H1 (cell line): ENCODE measurements at regions not wholly inside any gene's neighbourhood (a gene's known extent, or its start where the extent isn't known, plus 50 kb on each side); places are given as distances from the start of the nearest gene placed in this dataset.

Experiments used
- CTCF ChIA-PET: fragments of 300-600 bp; sonication (Branson Sonifier 250); formaldehyde crosslinking; loops from one replicate; lab custom pipeline; 2021; ENCODE audit not compliant: partially characterized antibody; lab: Charles Lee
- POLR2A ChIA-PET: fragments of 300-600 bp; sonication (Branson Sonifier 250); formaldehyde crosslinking; loops from one replicate; lab custom pipeline; 2021; ENCODE audit warnings: inconsistent platforms; ENCODE audit not compliant: partially characterized antibody; lab: Charles Lee
- DNase-seq, 2 experiments: peaks; one replicate each; pipeline versions ENCODE4 v3.0.0 to v3.0.0-alpha.2; 2010 to 2022; ENCODE audit warnings: low spot score in 2 of 2, low read depth in 1 of 2, mixed read lengths in 1 of 2
- FAIRE-seq: peaks from 2 replicates; lab custom pipeline; 2011; peaks lifted over from hg19 to GRCh38; lab: Jason Lieb, UNC
- H2AFZ ChIP-seq: 2 replicates; pipeline ENCODE4 v1.8.1; 2012; ENCODE audit warnings: low read length, inconsistent platforms
- H2AK5ac ChIP-seq: 2 replicates; pipeline ENCODE4 v1.6.1; 2013; ENCODE audit warnings: low read depth, low read length
- H2BK120ac ChIP-seq: replicated peaks from 2 replicates; pipeline ENCODE3; 2013; ENCODE audit warnings: low read depth, low read length, inconsistent platforms
- H2BK12ac ChIP-seq: 2 replicates; pipeline ENCODE4 v1.6.1; 2013; ENCODE audit warnings: low read depth, low read length
- H2BK15ac ChIP-seq: 2 replicates; pipeline ENCODE4 v1.6.1; 2013; ENCODE audit warnings: low read length
- H2BK20ac ChIP-seq: 2 replicates; pipeline ENCODE4 v1.6.1; 2013; ENCODE audit warnings: low read length
- H2BK5ac ChIP-seq: 2 replicates; pipeline ENCODE4 v1.6.1; 2013; ENCODE audit warnings: low read depth, low read length
- H3K14ac ChIP-seq: 2 replicates; pipeline ENCODE4 v1.6.1; 2013; ENCODE audit warnings: inconsistent platforms; ENCODE audit not compliant: insufficient read length
- H3K18ac ChIP-seq: 2 replicates; pipeline ENCODE4 v1.6.1; 2013; ENCODE audit warnings: low read length; ENCODE audit errors: extremely low read depth
- H3K23ac ChIP-seq: 2 replicates; pipeline ENCODE4 v1.6.1; 2013; ENCODE audit warnings: inconsistent platforms; ENCODE audit not compliant: insufficient read length
- H3K23me2 ChIP-seq: 2 replicates; pipeline ENCODE4 v1.6.1; 2013; ENCODE audit warnings: low read depth, low read length
- H3K27ac ChIP-seq: 2 replicates; pipeline ENCODE4 v1.6.1; 2011; ENCODE audit warnings: low read depth, low read length, inconsistent platforms
- H3K27me3 ChIP-seq, 4 experiments: replicated peaks in 1 of 4; 1 replicate in 1 of 4; 2 replicates in 3 of 4; pipeline versions ENCODE4 v1.6.1 to v1.8.1; 2011 to 2013; ENCODE audit warnings: low read length in 3 of 4, mild to moderate bottlenecking in 3 of 4, inconsistent platforms in 2 of 4, mixed read lengths in 2 of 4, moderate library complexity in 1 of 4; ENCODE audit not compliant: control insufficient read depth in 3 of 4, insufficient read depth in 3 of 4; ENCODE audit errors: extremely low read depth in 1 of 4
- H3K36me3 ChIP-seq, 4 experiments: 2 replicates each; pipeline versions ENCODE4 v1.6.1 to v1.8.1; 2011 to 2013; ENCODE audit warnings: mild to moderate bottlenecking in 4 of 4, low read length in 3 of 4, moderate library complexity in 2 of 4, control low read depth in 1 of 4, inconsistent platforms in 1 of 4; ENCODE audit not compliant: insufficient read depth in 4 of 4, control insufficient read depth in 2 of 4
- H3K4ac ChIP-seq: replicated peaks from 2 replicates; pipeline ENCODE3; 2013; ENCODE audit warnings: low read length, low read depth, mixed read lengths, inconsistent platforms; ENCODE audit not compliant: insufficient read length
- H3K4me1 ChIP-seq, 4 experiments: replicated peaks in 1 of 4; 1 replicate in 1 of 4; 2 replicates in 3 of 4; pipeline versions ENCODE4 v1.6.1 to v1.8.1; 2011 to 2013; ENCODE audit warnings: low read length in 3 of 4, inconsistent platforms in 2 of 4, mixed read lengths in 1 of 4; ENCODE audit not compliant: insufficient read depth in 4 of 4, control insufficient read depth in 3 of 4
- H3K4me2 ChIP-seq, 2 experiments: 2 replicates each; pipeline versions ENCODE4 v1.6.1 to v1.8.1; 2011 to 2013; ENCODE audit warnings: low read depth in 2 of 2, low read length in 2 of 2, control low read depth in 1 of 2, inconsistent platforms in 1 of 2, mild to moderate bottlenecking in 1 of 2; ENCODE audit not compliant: insufficient read depth in 1 of 2
- H3K4me3 ChIP-seq, 4 experiments: fragments of 200-600, 300-600 bp in 1 of 4; sonication (generic), shearing (Covaris generic), sonication (Bioruptor Twin) in 1 of 4; 2 replicates each; pipeline versions ENCODE4 v1.5.1 to v1.8.1; 2011 to 2016; ENCODE audit warnings: low read length in 4 of 4, low read depth in 3 of 4, control low read depth in 2 of 4, inconsistent platforms in 2 of 4, mild to moderate bottlenecking in 2 of 4, mixed read lengths in 1 of 4, moderate library complexity in 1 of 4; ENCODE audit not compliant: insufficient read depth in 2 of 4; ENCODE audit errors: extremely low read depth in 1 of 4
- H3K56ac ChIP-seq: replicated peaks from 2 replicates; pipeline ENCODE3; 2013; ENCODE audit warnings: low read depth, mild to moderate bottlenecking, mixed read lengths, low read length, inconsistent platforms; ENCODE audit not compliant: insufficient read length
- H3K79me1 ChIP-seq: 2 replicates; pipeline ENCODE4 v1.6.1; 2013; ENCODE audit warnings: low read depth, low read length, control low read depth
- H3K79me2 ChIP-seq, 2 experiments: 2 replicates each; pipeline versions ENCODE4 v1.6.1 to v1.8.1; 2012 to 2013; ENCODE audit warnings: low read length in 2 of 2, mild to moderate bottlenecking in 2 of 2, inconsistent platforms in 1 of 2; ENCODE audit not compliant: insufficient read depth in 2 of 2, control insufficient read depth in 1 of 2
- H3K9ac ChIP-seq, 4 experiments: replicated peaks in 1 of 4; 1 replicate in 1 of 4; 2 replicates in 3 of 4; pipeline versions ENCODE4 v1.6.1 to v1.8.1; 2011 to 2013; ENCODE audit warnings: low read depth in 3 of 4, low read length in 3 of 4, control low read depth in 2 of 4, mild to moderate bottlenecking in 2 of 4, moderate library complexity in 2 of 4, inconsistent platforms in 1 of 4; ENCODE audit errors: extremely low read depth in 1 of 4
- H3K9me3 ChIP-seq, 2 experiments: 2 replicates each; pipeline versions ENCODE4 v1.6.1 to v1.8.1; 2012 to 2013; ENCODE audit warnings: mild to moderate bottlenecking in 2 of 2, moderate library complexity in 2 of 2, control low read depth in 1 of 2, inconsistent platforms in 1 of 2, low read depth in 1 of 2, low read length in 1 of 2, mixed read lengths in 1 of 2; ENCODE audit not compliant: insufficient read depth in 2 of 2
- H4K20me1 ChIP-seq, 2 experiments: replicated peaks in 1 of 2; 2 replicates each; pipeline versions ENCODE3 to v1.8.1; 2011 to 2013; ENCODE audit warnings: inconsistent platforms in 2 of 2, low read length in 2 of 2, mild to moderate bottlenecking in 1 of 2; ENCODE audit not compliant: insufficient read depth in 2 of 2, control insufficient read depth in 1 of 2
- H4K5ac ChIP-seq: 2 replicates; pipeline ENCODE4 v1.6.1; 2013; ENCODE audit warnings: low read length, low read depth, mixed read lengths, inconsistent platforms; ENCODE audit not compliant: insufficient read length
- H4K8ac ChIP-seq: 2 replicates; pipeline ENCODE4 v1.8.0; 2013; ENCODE audit warnings: mild to moderate bottlenecking, moderate library complexity, low read length, inconsistent platforms; ENCODE audit not compliant: insufficient read depth; ENCODE audit errors: extremely low read depth
- H4K91ac ChIP-seq: replicated peaks from 2 replicates; pipeline ENCODE3; 2013; ENCODE audit warnings: low read length, mixed read lengths, inconsistent platforms; ENCODE audit not compliant: insufficient read length
- ASH2L ChIP-seq: fragments of 200-600, 300-600 bp; sonication (generic); IDR thresholded peaks from one replicate; pipeline ENCODE4 v1.7.1; 2017; ENCODE audit warnings: low read length
- CREB1 ChIP-seq: IDR thresholded peaks from 2 replicates; pipeline ENCODE4 v1.6.1; 2012; ENCODE audit warnings: inconsistent platforms
- EP300 ChIP-seq, 2 experiments: IDR thresholded peaks; 1 replicate in 1 of 2; 2 replicates in 1 of 2; pipeline ENCODE4 v1.6.1; 2011 to 2012; ENCODE audit warnings: low read depth in 2 of 2, low read length in 2 of 2, mild to moderate bottlenecking in 2 of 2, borderline replicate concordance in 1 of 2, inconsistent platforms in 1 of 2, moderate library complexity in 1 of 2
- JUN ChIP-seq: IDR thresholded peaks from 2 replicates; pipeline ENCODE4 v1.6.1; 2011; ENCODE audit warnings: low read depth, mild to moderate bottlenecking, improper control_type of control experiment, low read length
- KDM5A ChIP-seq: fragments of 200-600 bp; IDR thresholded peaks from 2 replicates; pipeline ENCODE4 v1.7.1; 2012; ENCODE audit warnings: mild to moderate bottlenecking, low read length, inconsistent platforms, mixed read lengths
- RBBP5 ChIP-seq: IDR thresholded peaks from 2 replicates; pipeline ENCODE4 v1.7.1; 2012; ENCODE audit warnings: low read depth, mild to moderate bottlenecking, inconsistent platforms, low read length, moderate library complexity, borderline replicate concordance
- RXRA ChIP-seq: IDR thresholded peaks from 2 replicates; pipeline ENCODE4 v1.6.1; 2011; ENCODE audit warnings: low read depth, mild to moderate bottlenecking, low read length, moderate library complexity; ENCODE audit not compliant: insufficient read depth
- SP1 ChIP-seq: IDR thresholded peaks from 2 replicates; pipeline ENCODE4 v1.6.1; 2011; ENCODE audit warnings: low read depth, low read length
- SP2 ChIP-seq: IDR thresholded peaks from 2 replicates; pipeline ENCODE4 v1.6.1; 2012; ENCODE audit warnings: mild to moderate bottlenecking, low read length, inconsistent platforms
- TBP ChIP-seq: IDR thresholded peaks from 2 replicates; pipeline ENCODE4 v1.6.1; 2011; ENCODE audit warnings: low read depth, low read length, improper control_type of control experiment
- YY1 ChIP-seq: IDR thresholded peaks from 2 replicates; pipeline ENCODE4 v1.6.1; 2011; ENCODE audit warnings: low read depth, mild to moderate bottlenecking, low read length
- WGBS, 2 experiments: shearing (Covaris generic) in 1 of 2; methylation state at CpG; one replicate each; pipeline versions ENCODE4 v1.1.6 to v1.1.7; 2013 to 2015; ENCODE audit warnings: low lambda C conversion rate in 2 of 2, mixed read lengths in 2 of 2, inconsistent platforms in 1 of 2, low coverage in 1 of 2, missing lambda C conversion rate in 1 of 2; ENCODE audit not compliant: insufficient replicate concordance in 2 of 2, insufficient coverage in 1 of 2, insufficient read length in 1 of 2; ENCODE audit errors: extremely low coverage in 1 of 2, missing lambda C conversion rate in 1 of 2; 5-methylcytosine and 5-hydroxymethylcytosine counted together
- TF ChIP-seq, protein P1 (sequence below), 3 experiments: IDR thresholded peaks; 1 replicate in 2 of 3; 2 replicates in 1 of 3; pipeline versions ENCODE4 v1.5.1 to v1.6.1; 2011; ENCODE audit warnings: low read length in 3 of 3, mild to moderate bottlenecking in 3 of 3, inconsistent platforms in 2 of 3, low read depth in 1 of 3, moderate library complexity in 1 of 3; ENCODE audit not compliant: insufficient read depth in 1 of 3; ENCODE audit errors: control extremely low read depth in 1 of 3

DNA sequence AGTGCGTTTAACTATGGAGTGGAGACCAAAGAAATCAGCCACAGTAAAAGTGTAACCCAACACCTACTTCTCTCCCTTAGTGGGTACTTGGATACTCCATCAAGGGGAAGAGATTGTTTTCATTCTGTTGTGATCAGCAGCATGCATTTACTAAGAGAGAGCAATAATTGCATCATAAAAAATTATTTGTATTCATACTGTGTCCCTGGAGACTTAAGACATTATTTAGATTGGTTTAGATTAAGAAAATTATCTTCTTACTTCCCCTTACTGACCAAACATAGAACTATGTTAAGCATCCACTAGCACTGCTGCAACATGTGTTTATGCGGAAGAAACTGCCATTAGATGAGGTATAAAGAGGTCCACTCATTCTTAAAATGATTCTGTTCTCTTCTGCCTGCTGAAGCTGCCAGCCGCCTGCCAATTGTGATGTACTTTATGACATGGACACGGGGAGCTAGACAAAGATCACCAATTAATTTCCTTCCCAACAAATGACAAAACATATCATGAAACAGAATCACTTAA is 738.5 kb downstream of the DIAPH3 start:
- no peak overlapping the region for H3K23ac ChIP-seq
- H2BK20ac ChIP-seq: no peak overlapping the region
- H4K91ac ChIP-seq: no peak overlapping the region
- peak overlapping the region; percentile 19; the same call in 1 of the 2 replicates for H2BK15ac ChIP-seq
- 0 out of 2 replicates have a peak overlapping the region, but pooled peaks have one; percentile 79 for H3K18ac ChIP-seq
- no peak overlapping the region for H2BK120ac ChIP-seq
- no peak for DNase-seq
- H4K5ac ChIP-seq: no peak overlapping the region
- H3K9me3 ChIP-seq: peaks cover 1% of the 10 kb centered on the region in 2 experiments; a peak in 1 of 4 replicates
- no peak overlapping the region for H3K27ac ChIP-seq
- no peak overlapping the region for H2BK5ac ChIP-seq
- H3K79me2 ChIP-seq: no peaks in the 10 kb centered on the region
- no peak overlapping the region for H3K4me3 ChIP-seq
- 86% methylated on average over 4 of the region's 4 CpGs; no CpG with 5 or more reads in 1 of the 2 experiments for WGBS, 2 experiments
- no peaks in the 10 kb centered on the region for H3K79me1 ChIP-seq
- 0 out of 2 replicates have a peak overlapping the region, but pooled peaks have one; percentile 42 for H2AFZ ChIP-seq
- no peak overlapping the region for H2BK12ac ChIP-seq
- H4K20me1 ChIP-seq: no peaks in the 10 kb centered on the region
- H3K56ac ChIP-seq: no peak overlapping the region
- no peak overlapping the region for H4K8ac ChIP-seq
- no peak overlapping the region for H2AK5ac ChIP-seq
- H3K23me2 ChIP-seq: no peaks in the 10 kb centered on the region
- H3K4me2 ChIP-seq: no peak overlapping the region
- no peak overlapping the region for H3K14ac ChIP-seq
- no peaks in the 10 kb centered on the region for H3K27me3 ChIP-seq
- no peak overlapping the region for H3K4ac ChIP-seq
- ChIA-PET POLR2A (no interaction called here), CTCF (interaction anchor here (1.2 kb wide), 1 partner anchor 32 kb away, joined by 3 read pairs; no protein-coding TSS in a partner anchor)
- FAIRE-seq: no peak
- peaks cover 0 to 5% (median under 1%) of the 10 kb centered on the region in 4 experiments; a peak in 2 of 7 replicates for H3K4me1 ChIP-seq
- H3K36me3 ChIP-seq: no peaks in the 10 kb centered on the region
- no peak overlapping the region for H3K9ac ChIP-seq
- no peak for TF ChIP-seq RBBP5
- TF ChIP-seq EP300 (IDR thresholded peaks at IDR 0.05; ENCODE audit: borderline replicate concordance in 1 of 2, low read depth in 2 of 2, low read length in 2 of 2): no peak
- TF ChIP-seq SP2: no peak
- no peak for TF ChIP-seq ASH2L
- TF ChIP-seq CREB1: no peak
- TF ChIP-seq JUN: no peak
- TF ChIP-seq, protein P1, sequence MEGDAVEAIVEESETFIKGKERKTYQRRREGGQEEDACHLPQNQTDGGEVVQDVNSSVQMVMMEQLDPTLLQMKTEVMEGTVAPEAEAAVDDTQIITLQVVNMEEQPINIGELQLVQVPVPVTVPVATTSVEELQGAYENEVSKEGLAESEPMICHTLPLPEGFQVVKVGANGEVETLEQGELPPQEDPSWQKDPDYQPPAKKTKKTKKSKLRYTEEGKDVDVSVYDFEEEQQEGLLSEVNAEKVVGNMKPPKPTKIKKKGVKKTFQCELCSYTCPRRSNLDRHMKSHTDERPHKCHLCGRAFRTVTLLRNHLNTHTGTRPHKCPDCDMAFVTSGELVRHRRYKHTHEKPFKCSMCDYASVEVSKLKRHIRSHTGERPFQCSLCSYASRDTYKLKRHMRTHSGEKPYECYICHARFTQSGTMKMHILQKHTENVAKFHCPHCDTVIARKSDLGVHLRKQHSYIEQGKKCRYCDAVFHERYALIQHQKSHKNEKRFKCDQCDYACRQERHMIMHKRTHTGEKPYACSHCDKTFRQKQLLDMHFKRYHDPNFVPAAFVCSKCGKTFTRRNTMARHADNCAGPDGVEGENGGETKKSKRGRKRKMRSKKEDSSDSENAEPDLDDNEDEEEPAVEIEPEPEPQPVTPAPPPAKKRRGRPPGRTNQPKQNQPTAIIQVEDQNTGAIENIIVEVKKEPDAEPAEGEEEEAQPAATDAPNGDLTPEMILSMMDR (IDR thresholded peaks at IDR 0.05; ENCODE audit: control extremely low read depth in 1 of 3, insufficient read depth in 1 of 3, low read depth in 1 of 3, low read length in 3 of 3): no peak
- no peak for TF ChIP-seq YY1
- no peak for TF ChIP-seq KDM5A
- TF ChIP-seq SP1: no peak
- TF ChIP-seq RXRA: no peak
- no peak for TF ChIP-seq TBP
